Putamen (tissue), 1 donor: ENCODE measurements at regions not wholly inside any gene's neighbourhood (a gene's known extent, or its start where the extent isn't known, plus 50 kb on each side); places are given as distances from the start of the nearest gene placed in this dataset.
"Not testable (repeated sequence)": the region's sequence is repeated elsewhere in the genome, so short reads cannot be mapped to it uniquely, and the experiment has no call there.

ENCODE experiments used
- DNase-seq: peaks from one replicate; pipeline ENCODE4 v3.0.0-alpha.2; 2016; ENCODE audit warnings: low spot score

DNA sequence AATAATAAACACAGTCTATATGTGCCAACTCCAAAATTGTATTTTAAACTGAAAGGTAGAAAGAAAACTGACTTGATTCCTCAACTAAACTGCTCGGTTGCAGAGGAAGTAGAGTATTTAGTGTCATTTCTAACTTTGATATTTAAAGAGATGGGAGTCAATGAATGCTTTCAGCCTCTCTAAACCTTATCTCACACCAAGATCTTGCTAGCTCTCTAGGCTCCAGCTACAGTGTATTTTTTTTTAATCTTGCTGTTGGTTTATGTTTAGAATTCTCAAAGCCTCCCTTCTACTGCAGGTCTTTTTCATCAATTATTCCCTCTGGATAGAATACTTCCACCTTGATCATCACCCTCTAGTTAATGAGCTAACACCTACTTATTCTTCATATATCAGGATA lies 419.4 kb upstream of the ZNF462 start:
- no peak for DNase-seq

DNA sequence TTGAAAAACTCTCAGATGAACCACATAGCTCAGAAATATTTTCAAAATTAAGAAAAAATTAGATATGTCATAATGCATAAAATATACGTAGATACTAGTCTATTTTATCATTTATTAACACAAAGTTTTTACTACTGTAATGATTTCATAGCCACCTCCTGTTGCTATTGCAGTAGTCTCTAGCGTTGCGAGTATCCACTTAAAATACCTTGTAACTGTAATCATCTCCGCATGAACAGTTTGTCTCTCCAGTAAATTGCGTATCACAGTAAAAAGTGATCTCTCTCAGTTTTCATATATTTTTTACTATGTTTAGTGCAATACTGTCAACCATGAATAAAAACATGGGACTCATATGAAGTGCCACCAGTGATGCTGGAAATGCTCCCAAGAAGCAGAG lies 417.9 kb upstream of the ZNF462 start:
- no peak for DNase-seq

DNA sequence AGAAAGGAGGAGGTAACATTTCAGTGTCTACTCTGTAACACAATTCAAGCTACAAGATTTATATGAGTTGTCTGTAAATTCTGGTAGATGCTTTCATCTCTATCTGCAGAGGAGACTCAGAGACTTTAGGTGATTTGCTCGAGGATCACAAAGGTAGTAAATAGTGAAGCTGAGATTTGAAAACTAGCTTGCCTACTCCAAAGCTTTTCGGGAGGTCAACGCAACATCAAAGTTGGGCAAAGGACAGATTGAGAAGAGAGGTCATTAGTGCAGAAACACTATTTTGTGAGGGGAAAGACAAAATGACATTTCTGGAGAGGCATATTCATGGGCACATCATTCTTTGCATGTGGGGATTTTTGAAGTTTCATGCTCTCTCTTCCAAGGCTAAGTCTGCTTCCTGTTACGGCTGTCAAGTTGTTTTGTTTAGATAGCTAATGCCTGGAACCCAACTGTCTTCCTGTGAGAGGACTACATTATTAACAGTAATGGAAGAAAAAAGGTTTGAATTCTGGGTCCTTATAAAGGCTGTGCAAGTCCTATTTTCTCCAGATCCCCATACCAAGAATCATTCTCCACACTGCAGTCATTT lies 413.5 kb upstream of the ZNF462 start:
- DNase-seq, result no peak

DNA sequence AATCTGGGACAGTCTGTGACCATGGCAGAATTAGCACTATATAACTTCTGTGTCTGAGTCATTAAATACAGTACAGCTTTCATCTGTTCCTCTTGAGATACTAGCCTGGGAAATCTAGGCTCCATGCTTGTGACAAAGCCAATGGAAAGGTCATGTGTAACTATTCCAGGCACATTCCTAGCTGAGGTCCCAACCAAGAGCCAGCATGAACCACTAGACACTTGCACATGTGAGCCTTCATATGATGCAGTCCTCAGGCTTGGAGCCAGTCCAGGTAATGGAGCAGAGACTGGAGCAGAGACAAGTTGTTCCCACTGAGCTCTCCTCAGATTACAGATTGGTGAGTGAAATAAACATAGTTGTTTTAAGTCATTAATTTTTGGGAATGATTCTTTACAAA lies 412.4 kb upstream of the ZNF462 start:
- DNase-seq, result no peak

DNA sequence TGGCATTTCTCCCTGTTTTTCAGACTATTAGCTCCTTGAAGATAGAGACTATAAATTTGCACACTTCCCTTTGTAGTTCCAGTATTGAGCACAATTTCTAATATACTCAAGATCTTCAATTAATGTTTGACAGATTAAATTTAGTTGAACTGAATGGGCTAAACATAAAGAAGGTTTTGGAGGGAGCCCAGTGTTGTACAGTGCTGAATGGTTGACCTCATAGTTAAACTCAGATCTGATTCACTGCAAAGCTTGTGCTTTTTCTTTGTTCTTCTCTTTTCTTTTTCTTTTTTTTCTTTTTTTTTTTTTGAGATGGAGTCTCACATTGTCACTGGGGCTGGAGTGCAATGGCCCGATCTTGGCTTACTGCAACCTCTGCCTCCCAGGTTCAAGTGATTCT lies 411.7 kb upstream of the ZNF462 start:
- DNase-seq, result no peak

DNA sequence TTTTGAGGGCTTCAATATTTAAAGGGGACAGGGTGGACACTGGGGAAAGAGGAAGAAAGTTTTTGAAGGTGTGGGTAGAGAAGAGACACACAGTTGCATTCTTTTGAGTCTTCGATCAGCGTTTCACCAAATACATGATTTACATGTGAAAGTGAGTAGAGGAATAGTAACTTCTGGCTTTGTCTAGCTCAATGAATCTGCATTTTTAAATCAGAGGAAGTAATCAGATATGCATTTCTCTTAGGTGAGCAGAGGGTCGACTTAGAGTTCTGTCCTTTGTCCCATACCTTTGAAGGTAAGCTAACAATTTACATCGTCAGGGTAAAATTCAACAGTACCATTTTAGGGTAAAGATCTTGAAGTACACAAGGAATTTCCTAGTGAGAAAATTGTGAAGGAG lies 406.4 kb upstream of the ZNF462 start:
- no peak for DNase-seq

DNA sequence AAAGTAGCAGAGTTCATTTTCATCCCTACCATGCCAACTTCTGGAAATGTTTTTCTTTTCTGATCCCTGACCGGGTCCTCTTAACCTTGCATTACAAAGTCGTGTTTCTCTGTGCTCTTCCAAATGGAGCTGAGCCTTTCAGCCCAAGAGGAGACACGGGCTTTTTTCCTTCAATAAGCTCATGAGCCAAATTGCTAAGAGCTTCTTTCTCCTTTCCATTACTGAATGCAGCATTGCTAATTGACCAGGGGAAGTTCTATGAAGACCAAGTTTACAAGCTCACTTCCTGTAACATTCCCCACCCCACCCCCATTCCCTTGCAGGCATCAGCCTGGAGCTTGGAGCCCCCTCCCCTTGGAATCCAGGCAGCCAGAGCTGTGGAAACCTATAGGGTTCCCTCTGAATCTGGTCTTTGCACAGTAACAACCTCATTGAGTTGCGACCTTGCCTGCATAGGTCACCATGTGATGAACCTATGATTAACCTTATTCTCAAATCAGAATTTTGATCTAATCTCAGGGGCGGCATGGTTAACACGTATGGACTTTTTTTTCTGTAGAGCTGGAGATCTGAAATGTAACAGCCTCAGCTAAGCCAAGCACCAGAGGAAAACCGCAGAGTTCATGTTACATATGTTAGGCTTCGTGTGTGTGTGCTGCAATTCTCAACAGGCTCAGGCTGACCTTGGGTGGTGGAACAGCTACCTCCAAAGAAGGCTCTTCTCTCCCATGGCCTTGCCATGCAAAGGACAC lies 395.7 kb upstream of the ZNF462 start:
- DNase-seq, result no peak

DNA sequence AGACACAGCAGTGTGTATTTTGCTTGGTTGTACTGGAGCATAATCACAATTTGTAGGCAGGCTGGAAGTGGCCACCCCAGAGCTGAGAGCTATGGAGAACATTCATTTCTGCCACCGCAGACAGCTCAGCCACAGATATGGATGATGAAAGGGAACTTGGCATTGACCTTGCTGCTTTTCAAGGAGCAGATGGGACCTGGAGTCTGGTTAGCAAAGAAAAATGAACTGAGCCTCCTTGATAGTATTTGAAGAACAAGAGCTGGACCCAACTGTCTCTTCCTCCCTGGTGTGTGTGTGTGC lies 395.2 kb upstream of the ZNF462 start:
- no peak for DNase-seq

DNA sequence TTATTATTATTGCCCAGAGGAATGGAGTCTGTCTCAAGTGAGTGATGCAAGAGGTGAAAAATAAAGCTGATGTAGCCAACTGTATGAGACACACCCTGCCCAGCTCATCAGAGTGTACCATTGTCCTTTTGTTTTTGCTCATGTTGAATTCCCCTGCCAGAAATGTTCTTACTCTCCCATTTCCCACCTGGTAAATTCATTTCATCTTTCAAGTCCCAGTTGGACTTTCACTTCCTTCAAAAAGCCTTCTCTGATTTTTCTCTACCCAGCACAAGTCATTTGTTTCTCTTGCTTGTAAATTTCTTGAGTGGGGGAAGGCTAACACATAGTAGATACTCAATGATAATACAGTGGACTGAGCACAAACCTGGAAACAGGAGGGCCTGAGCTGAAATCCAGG lies 394.5 kb upstream of the ZNF462 start:
- no peak for DNase-seq

DNA sequence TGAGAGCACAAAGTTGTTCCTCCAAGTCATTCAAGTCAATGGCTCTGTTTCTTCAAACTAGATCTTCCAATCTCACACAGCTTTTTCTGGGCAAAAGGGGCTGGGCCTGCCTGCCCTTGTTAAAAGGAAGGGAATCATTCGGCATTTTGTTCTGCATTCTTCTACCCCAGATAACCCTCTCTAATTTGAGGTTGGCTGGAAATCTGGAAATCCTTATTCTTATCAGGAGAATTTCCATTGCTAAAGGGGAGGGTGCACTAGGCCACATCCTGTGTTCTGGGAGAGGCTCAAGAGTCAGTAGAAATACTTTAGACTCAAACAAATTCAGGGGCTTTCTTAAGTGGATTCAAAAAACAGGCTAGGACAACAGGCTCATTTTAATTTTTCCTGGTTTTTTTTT lies 384.7 kb upstream of the ZNF462 start:
- DNase-seq, result no peak

DNA sequence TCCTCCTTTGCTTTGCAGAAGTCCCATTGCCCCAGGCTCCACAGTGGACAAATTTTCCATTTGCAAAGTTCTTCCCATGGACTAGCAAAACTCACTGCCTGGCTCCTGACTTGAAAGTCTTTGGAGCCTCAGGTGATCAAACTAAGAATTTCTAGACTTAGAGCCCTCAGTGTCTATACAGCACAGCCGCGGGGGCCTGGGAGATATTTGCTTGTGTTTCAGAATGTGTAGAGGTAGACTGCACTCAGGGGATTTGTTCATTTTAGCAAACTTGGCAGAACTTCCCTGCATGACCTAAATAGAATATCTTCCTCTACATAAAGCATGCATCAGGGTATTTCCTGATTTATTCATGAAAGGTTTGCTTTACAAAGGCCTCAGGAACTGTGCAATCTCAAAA lies 384.2 kb upstream of the ZNF462 start:
- DNase-seq, result no peak

DNA sequence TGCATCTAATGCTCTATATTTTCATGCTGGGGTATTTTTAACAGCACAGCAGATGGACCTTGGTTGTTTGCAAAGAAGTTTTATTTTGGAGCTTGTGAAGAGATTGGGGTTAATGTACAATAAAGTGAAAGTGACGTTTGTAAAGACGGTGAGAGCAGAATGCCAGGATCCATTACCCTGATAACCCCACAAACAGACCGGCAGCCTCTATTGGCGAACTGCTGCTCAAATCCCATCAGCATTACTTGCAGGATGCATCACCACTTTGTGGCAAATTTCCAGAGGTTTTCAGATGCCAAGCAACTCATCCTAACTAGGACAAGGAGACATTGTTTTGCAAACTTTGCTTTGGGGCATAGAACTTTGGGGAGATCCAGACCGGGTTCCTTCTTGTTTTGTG lies 383.3 kb upstream of the ZNF462 start:
- DNase-seq, result peak; percentile 9

DNA sequence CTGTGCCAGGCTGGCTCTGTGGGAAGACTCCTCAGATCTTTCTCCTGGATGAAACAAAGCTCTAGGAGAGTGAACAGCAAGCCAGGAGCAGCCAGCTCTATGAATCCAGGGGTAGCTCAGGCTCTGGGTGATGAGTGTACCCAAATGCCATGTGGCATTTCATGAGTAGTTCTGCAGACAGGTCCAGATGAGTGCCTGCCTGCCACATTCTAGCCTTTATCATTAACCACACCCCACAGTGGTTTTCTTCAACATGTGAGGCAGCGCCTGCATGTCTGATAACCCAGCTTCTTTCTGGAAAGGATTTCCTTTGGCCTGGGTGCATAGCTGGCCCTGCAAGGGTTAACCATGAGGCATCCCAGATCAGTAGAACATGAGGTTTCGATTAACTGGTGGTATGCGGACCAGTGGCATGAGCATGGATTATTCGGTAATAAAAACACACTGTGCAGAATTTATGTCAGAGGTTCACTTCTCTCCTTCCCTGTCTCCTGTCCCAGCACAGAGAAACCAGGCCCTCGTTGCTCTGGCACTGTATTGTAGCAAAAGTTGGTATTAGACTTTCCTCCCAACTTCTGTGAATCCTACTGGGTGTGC lies 381.9 kb upstream of the ZNF462 start:
- DNase-seq, result no peak

DNA sequence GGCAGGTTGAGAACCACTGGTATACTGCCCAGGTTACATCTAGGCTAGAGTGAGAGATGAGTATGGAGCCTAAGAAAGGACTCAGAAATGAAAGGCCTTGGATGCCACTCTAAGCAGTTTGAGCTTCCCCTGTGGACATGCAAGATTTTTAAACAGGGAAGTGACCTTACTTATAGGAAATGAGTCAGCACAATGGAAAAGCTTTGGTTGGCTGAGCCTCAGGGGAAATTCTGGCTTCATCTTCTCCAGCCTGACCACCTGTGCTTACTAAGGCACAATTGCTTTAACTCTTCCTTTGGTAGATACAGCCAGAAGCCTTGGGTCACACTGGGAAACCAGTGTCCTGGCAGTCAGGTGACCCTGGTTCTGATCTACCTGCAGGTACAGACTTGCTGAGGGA lies 380.2 kb upstream of the ZNF462 start:
- DNase-seq, result no peak

DNA sequence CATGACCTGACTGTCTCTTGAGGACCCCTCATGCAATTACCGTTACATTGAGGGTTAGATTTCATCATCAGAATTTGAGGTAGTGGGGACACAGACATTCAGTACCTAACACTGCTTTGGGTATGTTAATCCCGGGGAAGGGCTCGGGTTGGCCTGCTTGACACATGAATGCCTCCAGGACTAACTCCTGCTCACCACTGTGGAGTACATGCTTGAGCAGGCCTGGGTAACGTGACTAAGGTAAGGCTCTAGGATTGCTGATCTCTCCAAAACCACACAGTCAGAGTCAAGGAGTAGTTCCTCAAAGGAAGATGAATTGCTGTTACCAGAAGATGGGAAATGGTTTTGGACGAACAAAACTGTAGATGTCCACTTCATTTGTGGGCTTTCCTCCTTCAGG lies 376.3 kb upstream of the ZNF462 start:
- DNase-seq, result no peak

DNA sequence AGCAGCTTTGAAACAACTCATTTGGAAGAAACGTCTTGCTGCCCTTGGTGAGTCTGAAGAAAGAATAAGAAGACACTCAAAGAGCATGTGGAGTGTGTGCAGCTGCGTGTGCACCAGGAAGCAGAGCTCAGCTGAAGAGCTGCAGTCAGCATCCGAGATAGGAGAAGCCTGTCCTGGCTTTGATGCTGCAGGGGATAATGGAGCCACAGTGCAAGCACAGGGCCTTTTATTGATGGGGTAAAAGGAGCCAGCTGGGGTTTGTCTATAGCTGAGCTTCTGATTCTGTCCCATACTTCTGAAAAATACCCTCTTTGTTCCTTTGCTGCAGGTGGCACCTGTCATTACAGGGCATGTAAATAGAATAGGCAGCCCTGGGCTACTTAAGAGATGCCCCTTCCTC lies 375.7 kb upstream of the ZNF462 start:
- peak; percentile 19 for DNase-seq

DNA sequence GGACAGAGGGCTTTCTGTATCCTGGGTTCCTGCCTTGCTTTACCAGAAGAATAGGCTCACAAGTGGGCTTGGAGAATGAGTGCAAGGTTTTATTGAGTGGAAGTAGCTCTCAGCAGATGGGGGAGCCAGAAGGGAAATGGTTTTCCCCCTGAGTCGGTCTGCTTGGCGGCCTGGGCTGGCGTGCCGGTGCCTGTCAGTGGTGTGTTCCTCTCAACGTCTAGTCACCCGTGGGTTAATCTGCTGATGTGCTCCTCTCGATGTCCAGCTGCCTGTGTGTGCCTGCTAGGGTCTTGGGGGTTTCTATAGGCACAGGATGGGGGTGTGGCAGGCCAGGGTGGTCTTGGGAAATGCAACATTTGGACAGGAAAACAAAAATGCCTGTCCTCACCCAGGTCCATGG lies 370.8 kb upstream of the ZNF462 start:
- not testable (repeated sequence) for DNase-seq

DNA sequence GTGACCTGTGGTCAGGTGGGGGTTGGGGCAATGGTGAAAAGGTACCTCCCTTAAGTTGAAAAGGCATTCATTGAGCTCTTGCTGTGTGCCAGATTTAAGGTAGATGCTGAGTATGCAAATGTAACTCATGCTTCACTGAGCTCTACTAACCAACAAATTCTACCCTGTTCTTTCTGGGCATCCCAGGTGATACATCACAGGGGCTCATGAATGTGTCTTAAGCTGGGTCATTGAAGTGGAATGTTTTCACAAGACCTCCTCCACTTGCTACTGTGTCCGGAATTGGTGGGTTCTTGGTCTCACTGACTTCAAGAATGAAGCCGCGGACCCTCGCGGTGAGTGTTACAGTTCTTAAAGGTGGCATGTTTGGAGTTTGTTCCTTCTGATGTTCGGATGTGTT lies 362.8 kb upstream of the ZNF462 start:
- DNase-seq, result no peak

DNA sequence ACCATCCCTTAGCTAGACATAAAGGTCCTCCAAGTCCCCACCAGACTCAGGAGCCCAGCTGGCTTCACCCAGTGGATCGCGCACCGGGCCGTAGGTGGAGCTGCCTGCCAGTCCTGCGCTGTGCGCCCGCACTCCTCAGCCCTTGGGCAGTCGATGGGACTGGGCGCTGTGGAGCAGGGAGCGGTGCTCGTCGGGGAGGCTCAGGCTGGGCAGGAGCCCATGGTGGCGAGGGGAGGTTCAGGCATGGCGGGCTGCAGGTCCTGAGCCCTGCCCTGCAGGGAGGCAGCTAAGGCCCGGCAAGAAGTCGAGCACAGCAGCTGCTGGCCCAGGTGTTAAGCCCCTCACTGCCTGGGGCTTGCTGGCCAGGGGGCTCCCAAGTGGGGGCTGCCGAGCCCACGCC lies 361.8 kb upstream of the ZNF462 start:
- DNase-seq, result not testable (repeated sequence)

DNA sequence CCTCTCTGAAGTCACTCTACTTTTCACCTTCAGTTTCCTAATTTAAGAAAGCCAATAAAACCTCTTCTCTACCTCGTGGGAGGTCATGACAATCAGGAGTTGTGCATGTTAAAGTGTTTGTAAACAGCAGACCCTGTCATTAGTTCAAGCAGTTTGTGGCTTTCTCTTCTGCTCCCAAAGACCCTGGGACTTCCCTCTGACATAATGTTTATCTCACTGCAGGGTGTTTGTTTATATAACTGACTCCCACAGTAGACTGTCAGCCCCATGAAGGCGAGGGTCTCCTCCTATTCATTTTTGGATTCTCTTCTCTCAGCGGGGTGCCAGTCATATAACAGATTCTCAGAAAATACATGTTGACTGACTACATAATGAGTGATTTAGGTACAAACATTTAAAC lies 360.0 kb upstream of the ZNF462 start:
- DNase-seq, result no peak

DNA sequence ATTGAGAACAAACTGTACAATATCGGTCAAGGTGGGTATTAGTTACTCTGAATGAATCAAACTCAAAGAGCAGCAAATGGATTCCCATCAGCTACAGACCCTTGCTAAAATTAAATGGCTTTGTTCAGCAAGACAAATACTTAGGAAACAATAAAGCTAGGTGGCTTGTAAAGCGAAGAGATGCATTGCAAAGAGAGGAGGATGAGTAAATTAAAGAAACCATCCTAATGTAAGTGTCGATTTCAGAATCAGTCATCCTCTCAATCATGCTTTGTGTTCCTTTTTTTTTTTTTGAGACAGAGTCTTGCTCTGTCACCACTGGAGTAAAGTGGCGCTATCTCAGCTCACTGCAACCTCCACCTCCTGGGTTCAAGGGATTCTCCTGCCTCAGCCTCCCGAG lies 359.2 kb upstream of the ZNF462 start:
- no peak for DNase-seq

DNA sequence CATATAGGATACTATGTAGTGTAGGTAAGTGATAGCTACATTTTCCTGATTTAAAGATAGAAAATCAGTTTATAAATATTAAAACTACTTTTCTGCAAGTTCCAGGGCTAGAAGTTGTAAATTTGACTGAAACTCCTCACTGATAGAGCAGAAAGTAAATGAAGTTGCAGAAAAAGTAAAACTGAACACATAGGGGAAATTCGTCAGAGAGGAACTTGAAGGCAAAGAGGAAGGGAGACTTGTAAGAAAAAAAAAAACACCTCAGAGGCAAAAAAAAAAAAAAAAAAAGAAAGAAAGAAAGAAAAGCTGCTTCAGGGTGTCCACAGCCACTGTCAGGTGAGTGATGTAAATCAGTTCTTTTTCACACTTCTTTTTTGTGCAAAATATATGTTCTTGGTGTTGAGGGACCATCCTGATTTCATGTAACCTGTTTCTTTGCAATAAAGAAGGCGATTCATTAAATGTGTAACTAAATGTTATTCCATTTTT lies 336.2 kb upstream of the ZNF462 start:
- no peak for DNase-seq

DNA sequence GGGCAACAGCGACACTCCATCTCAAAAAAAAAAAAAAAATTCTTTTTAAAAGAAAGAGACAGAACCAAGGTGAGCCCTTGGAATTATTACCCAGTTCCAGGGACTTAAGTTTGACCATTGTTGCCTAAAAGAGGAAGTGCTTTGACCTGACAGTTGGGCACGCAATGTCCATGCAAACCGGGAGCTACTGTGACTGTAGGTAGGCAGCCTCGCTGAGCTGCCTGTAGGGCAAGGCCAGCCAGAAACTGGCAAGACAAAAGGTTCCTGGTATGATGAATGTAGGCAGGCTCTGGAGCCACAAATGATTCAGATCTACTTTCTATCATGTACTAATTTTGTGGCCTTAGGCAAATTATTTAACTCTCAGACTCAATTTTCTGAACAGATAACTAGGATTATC lies 334.8 kb upstream of the ZNF462 start:
- DNase-seq, result no peak

DNA sequence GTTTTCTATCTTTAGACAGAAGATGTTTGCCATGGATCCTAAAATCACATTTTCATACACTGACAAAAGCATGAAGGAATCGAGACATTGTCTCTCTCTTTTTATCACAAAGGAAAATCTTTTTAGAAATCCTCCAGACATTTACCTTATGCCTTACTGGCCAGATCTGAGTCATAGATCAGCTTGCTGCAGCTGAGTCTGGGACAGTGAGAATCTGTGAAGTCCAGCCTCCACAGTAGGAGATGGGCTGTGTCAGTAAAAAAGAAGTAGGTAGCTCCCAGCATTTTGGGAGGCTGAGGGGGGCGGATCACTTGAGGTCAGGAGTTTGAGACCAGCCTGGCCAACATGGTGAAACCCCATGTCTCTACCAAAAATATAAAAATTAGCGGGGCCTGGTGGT lies 333.4 kb upstream of the ZNF462 start:
- DNase-seq, result no peak
